ENCODE measurements at regions not wholly inside any gene's neighbourhood (a gene's known extent, or its start where the extent isn't known, plus 50 kb on each side); places are given as distances from the start of the nearest gene placed in this dataset.
"Not testable (repeated sequence)": the region's sequence is repeated elsewhere in the genome, so short reads cannot be mapped to it uniquely, and the experiment has no call there.

- DNase-seq (ENCODE audit: missing footprints) (no peak), ATAC-seq (no peak)
- intact Hi-C loops (cut with DNase I) = no loop called here
These were observed 466.1 kb downstream of the SPATA31D1 start for GRCh38 chr9:82454509-82455190.

- intact Hi-C loops (cut with DNase I) = no loop called here
- DNase-seq (ENCODE audit: missing footprints) (no peak), ATAC-seq (no peak)
These were observed 468.1 kb downstream of the SPATA31D1 start for GRCh38 chr9:82456642-82457041.

DNA sequence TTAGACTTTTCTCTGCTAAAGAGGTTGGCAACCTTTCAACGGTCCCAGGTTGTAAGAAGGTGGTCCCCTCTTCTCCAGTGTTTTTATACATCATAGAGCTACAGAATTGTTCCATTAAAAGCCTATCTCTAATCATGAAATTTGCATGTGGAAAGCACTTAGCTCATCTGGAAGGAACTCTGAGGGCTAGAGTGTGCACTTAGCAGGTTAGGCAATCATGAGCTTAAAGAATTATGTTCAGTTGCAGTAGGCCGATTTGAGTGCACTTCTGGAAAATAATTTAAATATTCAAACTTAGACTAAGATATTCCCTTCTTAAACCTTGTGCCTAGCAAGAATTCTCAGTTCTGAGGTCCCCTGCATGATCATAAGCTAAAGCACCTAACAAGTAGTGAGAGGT, 468.7 kb downstream of the SPATA31D1 start:
- DNase-seq (ENCODE audit: missing footprints) (no peak), ATAC-seq (no peak)
- intact Hi-C loops (cut with DNase I) = no loop called here

DNA sequence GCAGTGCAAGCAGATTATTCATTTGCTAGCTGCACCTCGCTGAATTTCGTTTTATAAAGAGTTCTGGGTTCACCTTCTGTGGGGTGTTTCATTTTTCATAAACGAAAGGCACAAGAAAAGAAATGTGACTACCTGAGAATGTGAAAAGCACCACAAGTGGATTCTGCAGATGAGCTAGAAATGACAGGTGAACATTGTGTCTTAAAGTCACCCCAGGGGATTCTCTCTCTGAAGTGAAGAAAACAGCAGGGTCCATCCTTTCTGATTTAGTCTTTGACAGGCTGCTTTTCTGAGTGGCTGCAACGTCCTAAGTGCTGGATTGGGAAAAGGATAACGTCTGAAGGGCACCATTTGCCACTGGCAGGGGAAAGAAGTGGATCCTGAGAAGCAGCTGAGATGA, 469.3 kb downstream of the SPATA31D1 start:
- DNase-seq (ENCODE audit: missing footprints) (no peak), ATAC-seq (no peak)
- intact Hi-C loops (cut with DNase I) = no loop called here

- intact Hi-C loops (cut with DNase I) = no loop called here
- ATAC-seq (no peak), DNase-seq (ENCODE audit: missing footprints) (no peak)
These were observed 469.7 kb downstream of the SPATA31D1 start for GRCh38 chr9:82458296-82458695.

- intact Hi-C loops (cut with DNase I) = no loop called here
- DNase-seq (ENCODE audit: missing footprints) = no peak
- no peak for ATAC-seq
These were observed 478.2 kb downstream of the SPATA31D1 start for GRCh38 chr9:82466616-82467260.

- intact Hi-C loops (cut with DNase I) = no loop called here
- ATAC-seq (no peak), DNase-seq (ENCODE audit: missing footprints) (no peak)
These were observed 478.9 kb downstream of the SPATA31D1 start for GRCh38 chr9:82467436-82467835.

- intact Hi-C loops (cut with DNase I) = no loop called here
- no peak for DNase-seq (ENCODE audit: missing footprints)
- ATAC-seq = no peak
These were observed 485.7 kb downstream of the SPATA31D1 start for GRCh38 chr9:82474235-82474634.

GRCh38 chr9:82475584-82476301, 487.2 kb downstream of the SPATA31D1 start:
- ATAC-seq (no peak), DNase-seq (ENCODE audit: missing footprints) (no peak)
- intact Hi-C loops (cut with DNase I) = no loop called here

DNA sequence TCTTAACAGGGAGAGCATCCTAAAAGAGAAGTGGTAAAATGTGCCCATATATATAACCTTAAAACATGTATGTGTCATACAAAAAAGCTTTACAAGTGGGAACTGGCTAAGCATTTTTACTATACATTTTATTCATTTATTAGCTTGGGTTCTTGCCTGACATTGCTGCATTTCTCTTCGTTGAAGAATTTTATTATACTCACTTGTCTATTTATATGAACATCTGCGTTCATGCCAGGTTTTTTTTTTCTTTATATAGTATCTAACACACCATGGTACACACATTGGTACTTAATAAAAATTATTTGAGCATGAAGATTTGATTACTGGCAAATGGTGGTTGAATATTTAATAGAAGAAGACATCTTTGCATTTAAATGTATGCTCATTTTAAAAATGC, 492.3 kb downstream of the SPATA31D1 start:
- DNase-seq (ENCODE audit: missing footprints) (no peak), ATAC-seq (no peak)
- intact Hi-C loops (cut with DNase I) = no loop called here

- DNase-seq (ENCODE audit: missing footprints) (no peak), ATAC-seq (no peak)
- intact Hi-C loops (cut with DNase I) = no loop called here
These were observed 499.4 kb downstream of the SPATA31D1 start for GRCh38 chr9:82487935-82488312.

GRCh38 chr9:82488313-82489200, 500.0 kb downstream of the SPATA31D1 start:
- ATAC-seq (peak; percentile 90), DNase-seq (ENCODE audit: missing footprints) (no peak)
- intact Hi-C loops (cut with DNase I) = no loop called here

DNA sequence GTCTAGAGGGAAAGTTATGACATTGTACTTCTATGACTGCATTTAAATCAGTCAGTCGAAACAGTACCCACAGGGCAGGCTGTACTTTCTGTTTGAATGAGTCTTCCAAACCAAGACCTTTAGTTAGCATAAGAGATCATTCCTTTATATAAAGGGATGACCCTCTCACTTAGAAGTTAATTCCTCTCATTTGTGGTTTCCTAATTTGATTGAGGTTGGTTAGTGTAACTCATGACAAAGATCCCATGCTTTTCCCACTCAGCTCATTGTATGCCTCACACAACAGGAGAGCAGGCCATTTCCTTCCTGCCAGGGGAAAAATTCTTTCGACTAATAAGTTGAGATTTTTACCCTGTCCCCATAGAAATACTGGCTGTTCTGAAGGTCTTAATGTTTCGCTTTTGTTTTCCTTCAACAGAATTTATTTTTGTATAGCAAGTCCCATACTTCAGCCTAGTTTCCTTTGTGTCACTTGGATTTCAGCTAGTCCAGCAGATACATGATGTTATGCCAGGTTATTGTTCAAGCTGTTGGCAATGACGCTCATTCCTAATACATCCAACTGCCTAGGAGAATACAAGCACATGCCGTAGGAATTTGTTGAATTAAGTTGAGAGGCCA, 500.7 kb downstream of the SPATA31D1 start:
- ATAC-seq (peak; percentile 28), DNase-seq (ENCODE audit: missing footprints) (no peak)
- intact Hi-C loops (cut with DNase I) = no loop called here

- intact Hi-C loops (cut with DNase I) = loop anchor here (10.0 kb wide), 1 partner anchor 805 kb away; the partner anchor contains the start of gene TLE1
- DNase-seq (ENCODE audit: missing footprints) (no peak), ATAC-seq (no peak)
These were observed 501.5 kb downstream of the SPATA31D1 start for GRCh38 chr9:82490019-82490499.

DNA sequence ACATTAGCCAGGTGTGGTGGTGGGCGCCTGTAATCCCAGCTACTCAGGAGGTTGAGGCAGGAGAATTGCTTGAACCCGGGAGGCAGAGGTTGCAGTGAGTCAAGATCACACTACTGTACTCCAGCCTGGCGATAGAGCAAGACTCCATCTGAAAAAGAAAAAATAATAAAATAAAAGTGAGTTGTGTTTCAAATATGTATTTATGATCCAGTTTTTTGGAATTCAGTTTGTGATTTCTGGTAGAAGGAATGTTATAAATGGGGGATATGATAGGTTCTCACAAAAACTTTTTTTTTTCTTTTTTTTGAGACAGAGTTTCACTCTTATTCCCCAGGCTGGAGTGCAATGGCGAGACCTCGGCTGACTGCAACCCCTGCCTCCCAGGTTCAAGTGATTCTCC, 502.2 kb downstream of the SPATA31D1 start:
- intact Hi-C loops (cut with DNase I) = loop anchor here (10.0 kb wide), 1 partner anchor 806 kb away; the partner anchor contains the start of gene TLE1
- not testable (repeated sequence) for ATAC-seq; DNase-seq (ENCODE audit: missing footprints)

DNA sequence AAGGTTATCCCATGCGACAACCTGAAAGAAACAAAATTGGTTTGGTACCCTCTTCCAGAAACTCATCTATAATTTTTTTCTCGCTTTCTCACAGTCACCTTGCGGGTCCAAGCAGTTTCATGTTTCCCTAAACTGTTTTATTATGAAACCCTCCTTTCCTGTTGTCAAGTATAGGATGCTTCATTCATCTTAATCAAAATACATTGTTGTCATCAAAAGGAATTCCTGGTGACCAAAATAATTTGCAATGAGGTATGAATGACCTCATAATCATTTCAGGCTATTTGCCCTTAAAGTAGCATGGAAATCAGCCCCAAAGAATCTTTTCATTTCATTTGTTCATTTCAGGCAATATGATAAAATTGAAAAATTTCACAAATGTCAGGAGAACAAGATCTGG, 503.0 kb downstream of the SPATA31D1 start:
- ATAC-seq = no peak
- no peak for DNase-seq (ENCODE audit: missing footprints)
- intact Hi-C loops (cut with DNase I) = loop anchor here (10.0 kb wide), 1 partner anchor 807 kb away; the partner anchor contains the start of gene TLE1

- ATAC-seq (no peak), DNase-seq (ENCODE audit: missing footprints) (no peak)
- intact Hi-C loops (cut with DNase I) = loop anchor here (10.0 kb wide), 1 partner anchor 807 kb away; the partner anchor contains the start of gene TLE1
These were observed 503.7 kb downstream of the SPATA31D1 start for GRCh38 chr9:82492274-82492673.
